Upper lobe of right lung (tissue), 1 donor: ENCODE measurements at regions not wholly inside any gene's neighbourhood (a gene's known extent, or its start where the extent isn't known, plus 50 kb on each side); places are given as distances from the start of the nearest gene placed in this dataset.
A peak's percentile ranks its signal among the peaks of the same experiment; 100 is the strongest.

Experiments used
- ATAC-seq: fragments of 200-7000 bp; cut with Tn5 transposase; one replicate; pipeline ENCODE4 v1.9.1; 2020; ENCODE audit warnings: mild to moderate bottlenecking, moderate library complexity
- DNase-seq: peaks from one replicate; pipeline ENCODE4 v3.0.0-alpha.2; 2020
- H3K27ac ChIP-seq: fragments of 200-600 bp; one replicate; pipeline ENCODE4 v1.8.0; 2022
- H3K27me3 ChIP-seq: fragments of 200-600 bp; one replicate; pipeline ENCODE4 v1.8.0; 2022; ENCODE audit warnings: mild to moderate bottlenecking
- H3K36me3 ChIP-seq: fragments of 200-600 bp; one replicate; pipeline ENCODE4 v1.8.0; 2022
- H3K4me1 ChIP-seq: fragments of 200-600 bp; one replicate; pipeline ENCODE4 v1.8.0; 2022
- H3K4me3 ChIP-seq: fragments of 200-600 bp; one replicate; pipeline ENCODE4 v1.8.0; 2022; ENCODE audit warnings: mild to moderate bottlenecking
- H3K9me3 ChIP-seq: fragments of 200-600 bp; one replicate; pipeline ENCODE4 v1.8.0; 2022
- intact Hi-C: fragments of 100-400 bp; cut with DNase I; formaldehyde crosslinking; loops from one replicate; pipeline ENCODE4 v1.11.0; 2022
- TF ChIP-seq, protein P1 (sequence below): fragments of 200-600 bp; IDR thresholded peaks from one replicate; pipeline ENCODE4 v1.8.0; 2022; ENCODE audit warnings: antibody characterized with exemption
- donor health status: DM: no; HTN: yes; CAD: no; lungs with severe emphysema.

- peaks cover 51% of the 10 kb centered on the region for H3K27me3 ChIP-seq
- TF ChIP-seq, protein P1, sequence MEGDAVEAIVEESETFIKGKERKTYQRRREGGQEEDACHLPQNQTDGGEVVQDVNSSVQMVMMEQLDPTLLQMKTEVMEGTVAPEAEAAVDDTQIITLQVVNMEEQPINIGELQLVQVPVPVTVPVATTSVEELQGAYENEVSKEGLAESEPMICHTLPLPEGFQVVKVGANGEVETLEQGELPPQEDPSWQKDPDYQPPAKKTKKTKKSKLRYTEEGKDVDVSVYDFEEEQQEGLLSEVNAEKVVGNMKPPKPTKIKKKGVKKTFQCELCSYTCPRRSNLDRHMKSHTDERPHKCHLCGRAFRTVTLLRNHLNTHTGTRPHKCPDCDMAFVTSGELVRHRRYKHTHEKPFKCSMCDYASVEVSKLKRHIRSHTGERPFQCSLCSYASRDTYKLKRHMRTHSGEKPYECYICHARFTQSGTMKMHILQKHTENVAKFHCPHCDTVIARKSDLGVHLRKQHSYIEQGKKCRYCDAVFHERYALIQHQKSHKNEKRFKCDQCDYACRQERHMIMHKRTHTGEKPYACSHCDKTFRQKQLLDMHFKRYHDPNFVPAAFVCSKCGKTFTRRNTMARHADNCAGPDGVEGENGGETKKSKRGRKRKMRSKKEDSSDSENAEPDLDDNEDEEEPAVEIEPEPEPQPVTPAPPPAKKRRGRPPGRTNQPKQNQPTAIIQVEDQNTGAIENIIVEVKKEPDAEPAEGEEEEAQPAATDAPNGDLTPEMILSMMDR, result no peak
- no peaks in the 10 kb centered on the region for H3K36me3 ChIP-seq
- no peak overlapping the region for H3K27ac ChIP-seq
- intact Hi-C loops, result loop anchor here (10.0 kb wide), 1 partner anchor 193 kb away; no protein-coding TSS in a partner anchor
- DNase-seq, result no peak
- no peaks in the 10 kb centered on the region for H3K9me3 ChIP-seq
- no peak for ATAC-seq
- no peak overlapping the region for H3K4me3 ChIP-seq
- H3K4me1 ChIP-seq, result no peaks in the 10 kb centered on the region
These were observed 116.8 kb downstream of the ENGASE start for GRCh38 chr17:79191270-79191934.

DNA sequence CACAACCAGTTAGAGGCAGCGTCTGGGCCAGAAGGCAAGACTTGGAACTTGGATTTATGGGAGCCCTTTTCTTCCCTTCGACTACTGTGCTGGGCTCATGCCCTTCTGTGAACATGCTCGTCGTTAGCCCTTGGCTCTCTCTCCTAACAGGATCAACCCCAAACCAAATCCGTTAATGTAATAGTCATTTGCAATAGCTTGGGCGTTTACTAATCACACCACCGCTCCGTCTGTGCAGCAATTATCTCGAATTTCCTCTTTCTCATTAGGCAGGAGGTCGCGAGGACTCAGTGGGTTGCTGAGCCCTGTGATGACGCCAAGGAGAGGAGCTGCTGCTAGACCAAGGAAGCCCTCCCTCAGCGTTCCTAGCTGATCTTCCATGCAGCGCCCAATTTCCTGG lies 114.7 kb downstream of the ENGASE start:
- peaks cover 71% of the 10 kb centered on the region for H3K27me3 ChIP-seq
- intact Hi-C loops, result no loop called here

GRCh38 chr17:79188685-79189084 lies 114.1 kb downstream of the ENGASE start:
- H3K4me3 ChIP-seq, result no peak overlapping the region
- H3K27ac ChIP-seq, result no peak overlapping the region
- TF ChIP-seq, protein P1, result no peak
- H3K27me3 ChIP-seq, result peaks cover 77% of the 10 kb centered on the region
- H3K4me1 ChIP-seq, result no peaks in the 10 kb centered on the region
- intact Hi-C loops, result no loop called here
- ATAC-seq, result no peak
- no peaks in the 10 kb centered on the region for H3K36me3 ChIP-seq
- no peaks in the 10 kb centered on the region for H3K9me3 ChIP-seq
- no peak for DNase-seq

More for the DNA sequence above, 114.7 kb downstream of the ENGASE start:
- Histone ChIP-seq H3K4me1 (no peaks in the 10 kb centered on the region), H3K27ac (no peak overlapping the region), H3K36me3 (no peaks in the 10 kb centered on the region), H3K9me3 (no peaks in the 10 kb centered on the region), H3K4me3 (no peak overlapping the region)
- TF ChIP-seq, protein P1, result no peak
- DNase-seq, result no peak
- ATAC-seq, result no peak

DNA sequence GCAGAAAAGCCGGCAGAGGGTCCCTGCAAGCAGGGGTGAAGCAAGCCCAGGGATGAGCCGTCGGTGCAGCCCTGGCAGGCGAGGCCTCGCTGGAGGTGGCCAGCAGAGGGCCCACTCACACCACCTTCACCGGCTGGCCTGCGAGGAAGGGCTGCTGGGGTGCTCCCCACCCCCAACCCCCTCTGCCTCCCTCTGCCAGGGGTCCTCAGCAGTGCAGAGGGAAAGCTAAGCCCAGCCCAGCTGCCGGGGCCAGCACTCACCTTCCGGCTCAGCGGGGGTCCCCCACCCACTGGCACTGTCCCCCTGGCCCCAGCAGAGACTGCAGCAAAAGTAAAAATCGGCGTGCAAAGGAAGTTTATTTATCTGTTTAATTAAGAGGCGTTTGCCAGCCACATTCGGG lies 113.4 kb downstream of the ENGASE start:
- Histone ChIP-seq H3K4me3 (no peak overlapping the region), H3K9me3 (no peaks in the 10 kb centered on the region), H3K27me3 (peaks cover 80% of the 10 kb centered on the region), H3K36me3 (no peaks in the 10 kb centered on the region), H3K27ac (no peak overlapping the region), H3K4me1 (no peaks in the 10 kb centered on the region)
- DNase-seq (no peak), ATAC-seq (peak; percentile 13)
- intact Hi-C loops, result no loop called here
- TF ChIP-seq, protein P1, result peak; percentile 45

- Histone ChIP-seq H3K36me3 (no peaks in the 10 kb centered on the region), H3K27me3 (peaks cover 76% of the 10 kb centered on the region), H3K27ac (no peak overlapping the region), H3K4me3 (no peak overlapping the region), H3K4me1 (no peaks in the 10 kb centered on the region), H3K9me3 (no peaks in the 10 kb centered on the region)
- DNase-seq, result no peak
- no peak for ATAC-seq
- TF ChIP-seq, protein P1, result no peak
- intact Hi-C loops, result no loop called here
These were observed 112.6 kb downstream of the ENGASE start for GRCh38 chr17:79187186-79187585.

- H3K4me3 ChIP-seq, result no peak overlapping the region
- no peaks in the 10 kb centered on the region for H3K4me1 ChIP-seq
- intact Hi-C loops, result no loop called here
- no peak overlapping the region for H3K27ac ChIP-seq
- H3K9me3 ChIP-seq, result no peaks in the 10 kb centered on the region
- TF ChIP-seq, protein P1, result no peak
- peaks cover 78% of the 10 kb centered on the region for H3K27me3 ChIP-seq
- no peak for ATAC-seq
- DNase-seq, result no peak
- no peaks in the 10 kb centered on the region for H3K36me3 ChIP-seq
These were observed 111.8 kb downstream of the ENGASE start for GRCh38 chr17:79186406-79186805.
